GM19395 (cell line): ENCODE measurements at regions not wholly inside any gene's neighbourhood (a gene's known extent, or its start where the extent isn't known, plus 50 kb on each side); places are given as distances from the start of the nearest gene placed in this dataset.
"Not testable (repeated sequence)": the region's sequence is repeated elsewhere in the genome, so short reads cannot be mapped to it uniquely, and the experiment has no call there.

Experiments used
- ATAC-seq: cut with Tn5 transposase; IDR thresholded peaks from one replicate; pipeline ENCODE4 v1.9.1; 2021; ENCODE audit warnings: mild to moderate bottlenecking, moderate library complexity; ENCODE audit not compliant: unreplicated experiment

DNA sequence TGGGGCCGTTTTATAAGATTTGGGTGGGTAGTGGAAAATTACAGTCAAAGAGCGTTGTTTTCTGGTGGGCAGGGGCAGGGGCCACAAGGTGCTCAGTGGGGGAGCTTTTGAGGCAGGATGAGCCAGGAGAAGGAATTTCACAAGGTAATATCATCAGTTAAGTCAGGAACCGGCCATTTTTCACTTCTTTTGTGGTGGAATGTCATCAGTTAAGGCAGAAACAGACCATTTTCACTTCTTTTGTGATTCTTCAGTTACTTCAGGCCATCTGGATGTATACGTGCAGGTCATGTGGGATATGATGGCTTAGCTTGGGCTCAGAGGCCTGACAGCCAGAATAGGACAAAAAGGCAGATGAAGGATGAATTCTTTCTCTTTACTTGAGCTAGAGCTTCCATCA lies 477.3 kb upstream of the NUDT12 start:
- not testable (repeated sequence) for ATAC-seq

DNA sequence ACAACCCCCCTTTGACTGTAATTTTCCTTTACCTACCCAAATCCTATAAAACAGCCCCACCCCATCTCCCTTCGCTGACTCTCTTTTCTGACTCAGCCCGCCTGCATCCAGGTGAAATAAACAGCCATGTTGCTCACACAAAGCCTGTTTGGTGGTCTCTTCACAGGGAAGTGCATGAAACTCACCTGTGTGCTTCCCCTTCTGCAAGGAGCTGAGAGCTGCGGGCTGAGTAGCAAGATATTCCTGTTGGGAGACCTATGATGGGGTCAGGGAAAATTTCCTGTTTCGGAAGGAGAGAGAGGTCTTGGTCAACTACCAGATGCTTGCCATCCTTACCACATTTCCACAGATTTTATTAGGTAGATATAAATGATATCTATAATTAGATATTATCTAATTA lies 474.5 kb upstream of the NUDT12 start:
- not testable (repeated sequence) for ATAC-seq

DNA sequence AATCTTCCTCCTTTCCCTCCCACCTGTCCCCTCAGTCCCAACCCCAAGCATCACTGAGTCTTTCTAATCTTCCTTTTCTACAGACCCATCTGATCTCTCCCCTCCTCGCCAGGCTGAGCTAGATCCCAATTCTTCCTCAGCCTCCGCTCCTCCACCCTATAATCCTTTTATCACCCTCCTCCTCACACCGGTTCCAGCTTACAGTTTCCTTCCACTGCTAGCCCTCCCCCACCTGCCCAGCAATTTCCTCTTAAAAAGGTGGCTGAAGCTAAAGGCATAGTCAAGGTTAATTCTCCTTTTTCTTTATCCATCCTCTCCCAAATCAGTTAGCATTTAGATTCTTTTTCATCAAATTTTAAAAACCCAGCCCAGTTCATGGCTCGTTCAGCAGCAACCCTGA lies 470.6 kb upstream of the NUDT12 start:
- ATAC-seq: not testable (repeated sequence)

DNA sequence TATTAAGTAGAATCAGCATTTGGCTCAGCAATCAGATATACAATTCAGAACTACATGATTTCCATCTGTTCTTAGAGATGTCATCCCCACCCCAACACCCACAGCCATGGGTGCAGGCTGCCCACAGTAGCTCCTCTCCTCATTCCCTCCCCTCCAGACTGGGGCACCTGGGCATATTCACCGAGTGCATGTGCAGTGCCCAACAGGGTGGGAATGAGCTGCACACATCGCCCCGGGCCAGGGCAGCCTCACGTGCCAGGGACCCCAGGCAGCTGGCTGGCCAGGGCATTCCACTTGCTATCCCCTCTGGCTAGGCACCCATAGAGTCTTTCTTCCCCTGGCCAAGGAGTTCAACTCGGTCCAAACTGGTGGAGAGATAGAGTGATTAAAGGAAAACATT lies 461.9 kb upstream of the NUDT12 start:
- no peak for ATAC-seq

DNA sequence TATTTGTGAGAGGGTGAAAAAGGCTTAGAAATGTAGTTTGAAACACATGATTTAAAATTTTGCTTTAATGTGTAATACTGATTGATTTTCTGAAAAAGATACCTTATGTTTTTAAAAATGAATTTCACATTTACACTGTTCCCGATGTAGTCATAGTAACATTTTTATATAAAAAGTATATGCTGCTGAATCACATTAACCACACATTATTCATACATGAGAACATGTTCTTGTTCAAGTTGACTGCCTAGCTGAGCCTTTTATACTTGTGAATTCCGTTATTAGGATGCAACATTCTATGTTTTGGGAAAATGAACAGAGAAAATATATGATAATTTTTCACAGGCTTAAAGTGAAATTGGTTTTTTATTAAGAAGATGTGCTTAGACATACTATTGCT lies 461.1 kb upstream of the NUDT12 start:
- ATAC-seq: no peak

DNA sequence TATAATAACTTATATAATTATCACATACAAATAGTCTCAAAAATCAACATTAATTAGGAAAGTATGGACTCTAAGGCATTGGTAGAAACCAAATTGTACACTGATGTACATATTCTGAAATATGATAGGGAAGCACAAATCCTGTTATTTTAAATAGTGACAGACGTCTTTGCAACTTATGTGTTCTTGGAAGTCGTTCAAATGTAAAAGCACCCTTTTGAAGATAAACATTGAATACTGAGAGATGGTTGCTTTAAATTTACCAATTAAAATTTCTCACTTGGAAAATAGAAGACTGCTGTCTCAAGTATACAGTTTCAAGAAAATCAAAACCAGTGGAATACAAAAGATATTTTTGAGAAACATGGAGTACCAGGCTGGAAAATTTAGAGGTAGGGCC lies 457.4 kb upstream of the NUDT12 start:
- ATAC-seq: no peak

DNA sequence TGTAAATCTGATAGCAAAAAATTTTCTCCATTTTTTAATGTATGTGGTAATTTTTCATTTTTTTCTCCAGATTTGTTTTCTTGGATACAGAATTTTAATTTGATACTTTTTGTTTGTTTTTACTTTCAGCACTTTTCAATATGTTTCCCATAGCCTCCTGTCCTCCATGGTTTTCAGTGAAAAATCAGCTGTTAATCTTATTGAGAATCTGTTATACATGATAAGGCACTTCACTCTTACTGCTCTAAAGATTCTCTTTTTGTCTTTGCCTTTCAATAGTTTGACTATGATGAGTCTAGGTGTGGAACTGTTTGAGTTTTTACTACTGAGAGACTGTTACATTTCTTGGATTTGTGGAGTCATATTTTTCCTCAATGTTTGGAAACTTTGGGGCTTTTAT lies 455.7 kb upstream of the NUDT12 start:
- ATAC-seq: no peak

DNA sequence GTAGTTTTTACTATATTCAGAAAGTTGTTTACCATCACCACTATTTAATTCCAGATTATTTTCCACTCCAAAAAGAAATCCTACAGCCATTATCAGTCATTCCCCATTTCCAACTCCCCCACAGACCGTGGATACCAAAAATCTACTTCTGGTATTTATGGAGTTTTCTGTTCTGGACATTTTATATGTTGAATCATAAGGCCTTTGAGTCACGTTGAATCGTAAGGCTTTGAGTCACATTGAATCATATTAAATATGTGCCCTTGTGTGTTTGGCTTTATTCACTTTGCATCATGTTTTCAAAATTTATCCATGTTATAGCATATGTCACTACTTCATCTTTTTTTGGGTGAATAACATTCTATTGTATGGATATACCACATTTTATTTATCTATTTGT lies 454.1 kb upstream of the NUDT12 start:
- ATAC-seq: no peak

DNA sequence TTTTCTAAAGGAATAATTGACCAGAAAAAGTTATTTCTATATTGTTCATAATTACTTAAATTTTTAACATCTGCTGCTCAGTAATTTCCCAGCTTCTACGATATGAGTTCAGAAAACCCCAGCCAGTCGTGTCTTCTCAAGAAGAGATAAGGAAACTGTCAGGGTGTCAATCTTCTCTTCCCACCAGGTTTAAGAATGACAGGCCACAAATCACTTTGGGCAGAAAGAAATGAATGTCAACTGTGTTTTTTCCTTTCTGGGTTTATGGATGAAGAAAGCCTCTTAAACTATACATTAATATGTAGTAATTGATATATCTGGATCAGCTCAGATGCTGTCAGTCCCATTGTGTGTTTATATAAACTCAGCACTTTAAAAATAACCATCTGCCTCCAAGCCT lies 453.2 kb upstream of the NUDT12 start:
- no peak for ATAC-seq

DNA sequence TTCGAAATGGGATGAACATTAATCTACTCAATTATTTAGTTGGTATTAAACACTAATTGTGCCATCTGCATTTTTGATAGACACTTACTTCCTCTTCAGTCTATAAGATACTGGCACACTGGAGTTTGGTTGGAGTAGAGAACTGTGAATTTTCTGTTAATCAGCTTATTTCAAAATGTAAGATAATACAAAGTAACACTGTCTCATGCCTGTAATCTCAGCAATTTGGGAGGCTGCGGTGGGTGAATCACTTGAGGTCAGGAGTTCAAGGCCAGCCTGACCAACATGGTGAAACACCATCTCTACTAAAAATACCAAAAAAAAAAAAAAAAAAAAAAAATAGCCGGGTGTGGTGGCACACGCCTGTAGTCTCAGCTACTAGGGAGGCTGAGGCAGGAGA lies 440.2 kb upstream of the NUDT12 start:
- ATAC-seq: not testable (repeated sequence)

DNA sequence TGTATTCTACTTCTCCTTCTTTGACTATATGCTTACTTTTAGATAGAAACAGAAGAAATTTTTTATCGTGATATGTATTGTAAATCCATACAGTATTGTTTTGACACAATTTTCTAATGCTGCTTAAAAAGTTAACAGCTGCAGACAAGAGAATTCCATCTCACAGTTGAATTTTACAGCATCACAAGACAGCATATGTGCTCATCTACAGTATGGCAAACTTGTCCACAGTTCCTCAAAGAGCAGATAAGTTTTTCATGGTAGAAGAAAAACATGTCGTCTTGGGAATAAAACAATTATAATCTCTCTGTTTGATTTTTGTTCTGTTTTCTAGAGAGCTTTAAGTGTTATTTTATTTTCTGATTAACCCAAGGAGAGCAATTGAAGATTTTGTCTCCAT lies 438.5 kb upstream of the NUDT12 start:
- ATAC-seq: no peak

DNA sequence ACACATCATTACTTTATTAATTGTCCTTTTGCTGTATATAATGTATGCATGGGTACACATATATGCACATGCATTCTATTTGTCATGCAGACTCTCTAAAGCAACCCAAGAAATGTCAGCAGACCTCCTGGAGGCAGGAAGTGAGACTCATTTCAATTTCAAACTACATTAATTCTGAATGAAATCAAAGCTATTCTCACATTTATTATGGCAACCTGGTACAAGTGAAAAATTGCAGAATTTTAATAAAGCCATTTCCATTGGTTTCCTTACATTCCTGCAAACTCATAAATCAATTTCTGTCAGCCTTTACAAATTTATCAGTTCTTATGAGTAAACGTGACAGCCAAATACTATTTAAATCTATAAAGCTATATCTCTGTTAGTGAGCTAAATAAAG lies 430.4 kb upstream of the NUDT12 start:
- ATAC-seq: no peak

DNA sequence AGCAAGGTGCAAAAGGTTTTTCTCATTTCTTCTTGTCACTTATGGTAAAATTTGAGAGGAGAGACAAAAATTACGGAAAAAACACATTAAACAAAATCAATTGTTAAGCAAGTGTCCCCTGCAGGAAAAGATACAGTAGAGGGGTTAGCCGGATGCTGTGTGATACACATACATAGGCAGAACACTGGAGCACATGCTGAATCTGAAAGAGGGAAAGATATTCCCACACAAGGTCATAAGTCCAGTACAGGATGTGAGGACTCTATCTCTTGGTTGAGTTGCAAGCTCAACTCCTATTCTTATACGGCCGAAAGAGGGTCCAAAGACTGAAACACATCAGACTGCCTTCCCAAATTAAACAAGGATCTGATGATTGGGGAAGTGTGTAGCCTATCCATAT lies 427.5 kb upstream of the NUDT12 start:
- ATAC-seq: no peak

DNA sequence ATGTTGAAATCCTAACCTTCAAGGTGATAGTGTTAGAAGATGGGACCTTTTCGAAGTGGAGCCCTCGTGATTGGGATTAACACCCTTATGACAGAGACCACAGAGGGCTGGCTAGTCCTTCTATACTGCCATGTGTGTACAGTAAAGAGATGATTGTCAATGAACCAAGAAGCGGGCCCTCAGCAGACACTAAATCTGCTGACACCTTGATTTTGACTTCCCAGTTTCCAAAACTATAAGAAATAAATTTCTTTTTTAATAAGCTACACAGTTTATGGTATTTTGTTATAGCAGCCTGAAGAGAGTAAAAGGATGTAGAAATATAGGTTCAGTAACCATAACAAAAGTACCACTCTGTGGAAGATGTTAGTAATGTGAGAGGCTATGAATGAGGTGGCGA lies 419.0 kb upstream of the NUDT12 start:
- ATAC-seq: no peak

DNA sequence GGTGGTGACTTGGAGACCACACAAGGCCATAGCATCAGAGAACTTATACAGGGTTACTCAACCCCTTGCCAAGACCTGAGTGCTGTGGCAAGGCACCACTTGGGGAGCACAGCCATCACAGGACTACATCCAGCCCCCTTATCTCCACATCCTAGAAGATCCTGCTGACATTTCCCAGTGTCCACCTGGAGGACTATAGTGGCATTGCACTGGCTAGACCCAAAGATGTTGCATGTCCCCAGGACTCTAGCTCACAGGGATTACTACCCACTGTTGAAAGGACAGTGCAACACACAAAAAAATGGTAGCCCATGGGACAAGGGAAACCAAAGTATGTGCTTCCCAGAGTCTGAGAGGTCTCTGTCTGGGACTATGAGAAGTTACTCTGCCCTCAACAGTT lies 411.1 kb upstream of the NUDT12 start:
- no peak for ATAC-seq

DNA sequence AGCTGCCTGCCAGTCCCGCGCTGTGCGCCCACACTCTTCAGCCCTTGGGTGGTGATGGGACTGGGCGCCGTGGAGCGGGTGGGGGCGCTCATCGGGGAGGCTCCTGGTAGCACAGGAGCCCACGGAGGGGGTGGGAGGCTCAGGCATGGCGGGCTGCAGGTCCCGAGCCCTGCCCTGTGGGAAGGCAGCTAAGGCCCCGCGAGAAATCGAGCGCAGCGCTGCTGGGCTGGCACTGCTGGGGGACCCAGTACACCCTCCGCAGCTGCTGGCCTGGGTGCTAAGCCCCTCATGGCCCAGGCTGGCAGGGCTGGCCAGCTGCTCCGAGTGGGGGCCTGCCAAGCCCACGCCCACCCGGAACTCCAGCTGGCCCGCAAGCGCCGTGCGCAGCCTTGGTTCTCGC lies 403.7 kb upstream of the NUDT12 start:
- ATAC-seq: not testable (repeated sequence)

DNA sequence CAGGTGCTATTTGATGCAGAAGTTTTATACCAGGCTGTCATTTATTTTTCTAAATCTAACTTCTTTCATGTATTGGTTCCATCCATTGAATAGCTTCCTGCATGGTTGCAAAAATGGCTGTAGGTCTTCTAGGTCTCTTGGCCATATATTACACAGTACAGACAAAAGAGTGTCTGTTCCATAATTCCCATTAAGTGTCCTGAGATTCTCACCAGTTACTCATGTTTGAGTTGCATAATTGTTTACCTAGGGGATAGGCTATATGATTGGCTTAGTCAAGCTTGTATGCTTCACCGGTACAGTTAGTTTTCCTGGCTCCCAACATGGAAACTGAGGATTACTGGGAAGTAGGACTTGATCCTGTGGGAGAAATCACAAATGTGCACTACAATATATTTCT lies 399.4 kb upstream of the NUDT12 start:
- ATAC-seq: no peak

DNA sequence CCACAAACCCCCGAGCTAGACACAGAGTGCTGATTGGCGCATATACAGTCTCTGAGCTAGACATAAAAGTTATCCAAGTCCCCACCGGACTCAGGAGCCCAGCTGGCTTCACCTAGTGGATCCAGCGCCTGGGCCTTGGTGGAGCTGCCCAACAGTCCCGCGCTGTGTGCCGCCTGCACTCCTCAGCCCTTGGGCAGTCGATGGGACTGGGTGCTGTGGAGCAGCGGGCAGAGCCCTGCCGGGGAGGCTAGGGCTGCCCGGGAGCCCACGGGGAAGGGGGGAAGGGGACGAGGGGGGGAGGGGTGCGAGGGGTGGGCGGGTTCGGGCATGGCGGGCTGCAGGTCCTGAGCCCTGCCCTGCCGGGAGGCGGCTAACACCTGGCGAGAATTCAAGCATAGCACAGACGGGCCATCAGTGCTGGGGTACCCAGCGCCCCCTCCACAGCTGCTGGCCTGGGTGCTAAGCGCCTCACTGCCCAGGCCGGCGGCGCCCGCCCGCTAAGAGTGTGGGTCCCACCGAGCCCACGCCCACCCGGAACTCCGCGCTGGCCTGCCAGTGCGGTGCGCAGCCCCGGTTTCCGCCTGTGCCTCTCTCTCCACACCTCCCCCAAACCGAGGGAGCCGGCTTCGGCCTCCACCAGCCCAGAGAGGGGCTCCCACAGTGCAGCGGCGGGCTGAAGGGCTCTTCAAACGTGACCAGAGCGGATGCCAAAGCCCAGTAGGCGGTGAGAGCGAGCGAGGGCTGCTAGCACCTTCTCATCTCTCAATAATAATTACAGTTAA lies 391.2 kb upstream of the NUDT12 start:
- no peak for ATAC-seq

DNA sequence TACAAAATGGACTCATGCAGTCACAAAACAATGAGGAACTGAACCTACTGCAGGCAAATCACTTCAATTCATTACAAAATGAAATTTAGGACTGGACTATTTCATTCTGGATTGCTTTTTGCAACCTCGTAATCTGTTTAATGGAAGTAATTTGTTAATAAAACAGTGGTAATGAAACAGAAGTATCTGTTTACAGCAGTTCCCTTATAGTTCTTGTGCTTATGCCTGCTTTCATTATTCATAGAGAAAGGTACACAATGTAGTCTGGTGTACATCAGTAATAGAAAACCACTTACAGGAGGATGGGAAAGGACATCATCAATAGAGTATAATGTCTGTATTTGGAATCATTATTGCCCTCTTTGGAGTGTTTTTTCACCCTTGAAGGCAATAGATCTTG lies 389.2 kb upstream of the NUDT12 start:
- no peak for ATAC-seq

DNA sequence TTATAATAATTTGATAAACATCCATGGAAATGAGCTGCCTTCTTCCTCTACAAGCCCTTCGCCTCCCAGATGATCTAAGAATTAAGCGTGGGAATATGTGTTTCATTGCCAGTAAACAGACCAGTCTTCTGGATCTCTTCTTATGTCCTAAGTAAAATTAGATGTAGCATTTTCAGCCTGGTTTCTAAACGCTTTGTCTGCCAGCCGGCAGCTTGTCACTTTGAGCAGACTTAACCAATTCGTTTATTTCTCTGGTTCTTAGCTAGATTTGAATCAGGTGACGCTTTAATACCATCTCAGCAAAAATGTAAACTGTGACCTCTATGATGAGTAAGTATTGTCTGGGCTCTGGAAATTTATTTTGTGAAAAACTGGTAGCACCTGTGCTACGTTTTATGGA lies 380.6 kb upstream of the NUDT12 start:
- ATAC-seq: no peak

DNA sequence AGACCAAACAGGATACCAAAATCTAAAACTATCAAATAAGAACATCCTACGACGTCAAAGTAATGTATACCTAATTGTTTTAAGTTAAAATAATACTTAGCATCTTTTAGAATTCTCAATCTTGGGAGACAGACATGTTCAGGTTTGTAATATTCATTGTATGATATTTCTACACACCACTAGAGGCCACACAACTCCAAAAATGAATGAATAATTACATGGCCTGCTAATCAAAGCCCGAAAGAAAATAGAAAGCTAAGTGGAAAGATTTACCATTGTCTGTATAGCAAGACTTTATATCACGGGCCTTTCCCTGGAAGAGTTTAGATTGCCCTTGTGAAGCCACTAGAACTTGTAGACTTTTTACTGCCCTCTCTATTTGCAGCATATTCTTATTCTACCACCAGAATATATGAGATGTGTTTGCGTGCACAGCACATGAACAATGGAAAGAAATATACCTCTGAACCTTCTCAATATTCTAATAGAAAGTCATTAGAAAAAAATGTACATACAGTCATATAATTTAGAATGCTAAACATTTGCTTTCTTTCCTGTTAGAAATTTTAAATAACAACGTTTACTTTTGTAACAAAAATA lies 380.1 kb upstream of the NUDT12 start:
- ATAC-seq: no peak

DNA sequence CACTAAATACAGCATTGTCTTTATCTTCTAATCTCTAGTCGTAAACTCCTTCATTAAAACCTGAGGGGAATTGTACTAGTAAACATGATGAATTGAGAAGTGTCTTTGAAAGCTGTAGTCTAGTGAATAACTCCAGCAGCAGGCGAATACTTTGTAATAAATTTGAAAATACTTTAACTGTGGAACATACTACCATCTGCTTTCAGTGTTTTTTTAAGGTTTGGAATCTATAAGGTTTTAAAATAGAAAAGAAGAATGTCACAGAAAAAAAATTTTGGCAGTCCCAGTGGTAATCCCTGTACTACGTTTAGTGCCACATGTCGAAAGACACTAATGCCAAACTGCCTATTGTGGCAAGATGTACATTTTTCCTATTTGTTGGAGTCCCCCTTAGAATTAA lies 379.0 kb upstream of the NUDT12 start:
- ATAC-seq: no peak

DNA sequence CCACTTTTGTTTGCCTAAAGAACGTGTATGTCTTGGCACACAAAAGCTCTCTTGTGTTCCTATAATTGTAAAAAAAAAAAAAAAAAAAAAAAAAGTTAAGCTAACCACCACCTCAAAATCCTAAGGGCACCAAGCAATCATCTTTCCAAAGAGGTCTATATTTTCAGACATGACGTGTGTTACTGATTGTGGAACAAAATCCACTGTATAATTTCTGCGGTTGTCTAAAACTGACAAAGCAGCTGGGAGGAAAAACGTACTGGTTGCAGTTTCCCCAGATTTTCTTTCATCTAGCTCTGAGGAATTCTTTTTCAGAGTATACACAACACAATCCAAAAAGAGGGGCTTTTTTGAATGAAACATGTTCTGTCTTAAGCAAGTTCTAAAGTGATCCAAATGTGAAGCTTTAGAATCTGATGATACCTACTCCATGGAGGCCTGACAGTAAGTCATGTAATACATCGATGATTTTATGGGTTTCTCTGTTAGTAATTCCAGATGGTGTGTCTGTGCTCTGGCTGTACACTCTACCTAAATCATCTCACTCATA lies 375.6 kb upstream of the NUDT12 start:
- no peak for ATAC-seq
